DOHH2 (cell line): ENCODE measurements at regions not wholly inside any gene's neighbourhood (a gene's known extent, or its start where the extent isn't known, plus 50 kb on each side); places are given as distances from the start of the nearest gene placed in this dataset.

Source experiments
- H3F3A ChIP-seq: fragments of 200-600 bp; sonication (generic), shearing (Covaris generic); 2 replicates; pipeline ENCODE4 v1.6.0; 2016; ENCODE audit warnings: antibody characterized with exemption, mild to moderate bottlenecking; ENCODE audit not compliant: control insufficient read depth, insufficient read depth
- H3K27ac ChIP-seq: fragments of 200-600 bp; sonication (generic); 2 replicates; pipeline ENCODE4 v1.5.1; 2014; ENCODE audit warnings: low read depth, mild to moderate bottlenecking, low read length, moderate library complexity
- H3K27me3 ChIP-seq: fragments of 200-600 bp; sonication (generic); 2 replicates; pipeline ENCODE4 v1.6.1; 2014; ENCODE audit warnings: mild to moderate bottlenecking, low read length, mixed read lengths; ENCODE audit not compliant: control insufficient read depth
- H3K36me3 ChIP-seq: fragments of 200-600 bp; sonication (generic); 2 replicates; pipeline ENCODE4 v1.6.1; 2014; ENCODE audit warnings: mild to moderate bottlenecking, low read length, moderate library complexity, mixed read lengths; ENCODE audit not compliant: control insufficient read depth
- H3K4me1 ChIP-seq: fragments of 200-600 bp; sonication (generic); 2 replicates; pipeline ENCODE4 v1.6.1; 2014; ENCODE audit warnings: mild to moderate bottlenecking, low read length, mixed read lengths; ENCODE audit not compliant: control insufficient read depth
- H3K4me2 ChIP-seq: fragments of 200-600 bp; sonication (generic); 2 replicates; pipeline ENCODE4 v1.6.0; 2014; ENCODE audit warnings: mild to moderate bottlenecking, low read length, moderate library complexity
- H3K4me3 ChIP-seq: fragments of 200-600 bp; sonication (generic); 2 replicates; pipeline ENCODE4 v1.5.1; 2014; ENCODE audit warnings: mild to moderate bottlenecking, low read length, mixed read lengths
- H3K79me2 ChIP-seq: fragments of 200-600 bp; sonication (generic); 2 replicates; pipeline ENCODE4 v1.6.1; 2014; ENCODE audit warnings: mild to moderate bottlenecking, low read length, mixed read lengths; ENCODE audit not compliant: control insufficient read depth
- H3K9me2 ChIP-seq: fragments of 200-600 bp; sonication (generic); replicated peaks from 2 replicates; pipeline ENCODE4 v1.6.1; 2014; ENCODE audit warnings: mild to moderate bottlenecking, low read length, mixed read lengths; ENCODE audit not compliant: control insufficient read depth
- H3K9me3 ChIP-seq: fragments of 200-600 bp; sonication (generic); 2 replicates; pipeline ENCODE4 v1.6.1; 2014; ENCODE audit warnings: antibody characterized with exemption, low read length, mixed read lengths; ENCODE audit not compliant: control insufficient read depth, insufficient read depth
- H4K20me1 ChIP-seq: fragments of 200-600 bp; sonication (generic); 2 replicates; pipeline ENCODE4 v1.6.0; 2014; ENCODE audit warnings: low read depth, mild to moderate bottlenecking, antibody characterized with exemption, low read length, moderate library complexity; ENCODE audit not compliant: control insufficient read depth, insufficient read depth
- EZH2phosphoT487 ChIP-seq: fragments of 200-600 bp; sonication (generic); IDR thresholded peaks from 2 replicates; pipeline ENCODE4 v1.6.1; 2017; ENCODE audit warnings: borderline replicate concordance, mild to moderate bottlenecking, antibody characterized with exemption, low read length, moderate library complexity, mixed read lengths
- TF ChIP-seq, protein P1 (sequence below): fragments of 200-600 bp; sonication (generic); IDR thresholded peaks from one replicate; pipeline ENCODE4 v1.5.1; 2014; ENCODE audit warnings: antibody characterized with exemption, mild to moderate bottlenecking, low read depth, low read length; ENCODE audit not compliant: poor library complexity, severe bottlenecking

- Histone ChIP-seq H3K36me3 (no peaks in the 10 kb centered on the region), H3K4me1 (no peaks in the 10 kb centered on the region), H3K9me3 (no peaks in the 10 kb centered on the region), H3K9me2 (no peaks in the 10 kb centered on the region), H3K27ac (no peak overlapping the region), H4K20me1 (no peaks in the 10 kb centered on the region), H3K27me3 (no peaks in the 10 kb centered on the region), H3K79me2 (no peaks in the 10 kb centered on the region), H3K4me3 (no peak overlapping the region), H3F3A (no peaks in the 10 kb centered on the region), H3K4me2 (no peak overlapping the region)
- TF ChIP-seq, protein P1, sequence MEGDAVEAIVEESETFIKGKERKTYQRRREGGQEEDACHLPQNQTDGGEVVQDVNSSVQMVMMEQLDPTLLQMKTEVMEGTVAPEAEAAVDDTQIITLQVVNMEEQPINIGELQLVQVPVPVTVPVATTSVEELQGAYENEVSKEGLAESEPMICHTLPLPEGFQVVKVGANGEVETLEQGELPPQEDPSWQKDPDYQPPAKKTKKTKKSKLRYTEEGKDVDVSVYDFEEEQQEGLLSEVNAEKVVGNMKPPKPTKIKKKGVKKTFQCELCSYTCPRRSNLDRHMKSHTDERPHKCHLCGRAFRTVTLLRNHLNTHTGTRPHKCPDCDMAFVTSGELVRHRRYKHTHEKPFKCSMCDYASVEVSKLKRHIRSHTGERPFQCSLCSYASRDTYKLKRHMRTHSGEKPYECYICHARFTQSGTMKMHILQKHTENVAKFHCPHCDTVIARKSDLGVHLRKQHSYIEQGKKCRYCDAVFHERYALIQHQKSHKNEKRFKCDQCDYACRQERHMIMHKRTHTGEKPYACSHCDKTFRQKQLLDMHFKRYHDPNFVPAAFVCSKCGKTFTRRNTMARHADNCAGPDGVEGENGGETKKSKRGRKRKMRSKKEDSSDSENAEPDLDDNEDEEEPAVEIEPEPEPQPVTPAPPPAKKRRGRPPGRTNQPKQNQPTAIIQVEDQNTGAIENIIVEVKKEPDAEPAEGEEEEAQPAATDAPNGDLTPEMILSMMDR = no peak
- no peak for TF ChIP-seq EZH2phosphoT487
Measured at GRCh38 chr3:115381931-115382330, 234.8 kb upstream of the ZBTB20 start.

DNA sequence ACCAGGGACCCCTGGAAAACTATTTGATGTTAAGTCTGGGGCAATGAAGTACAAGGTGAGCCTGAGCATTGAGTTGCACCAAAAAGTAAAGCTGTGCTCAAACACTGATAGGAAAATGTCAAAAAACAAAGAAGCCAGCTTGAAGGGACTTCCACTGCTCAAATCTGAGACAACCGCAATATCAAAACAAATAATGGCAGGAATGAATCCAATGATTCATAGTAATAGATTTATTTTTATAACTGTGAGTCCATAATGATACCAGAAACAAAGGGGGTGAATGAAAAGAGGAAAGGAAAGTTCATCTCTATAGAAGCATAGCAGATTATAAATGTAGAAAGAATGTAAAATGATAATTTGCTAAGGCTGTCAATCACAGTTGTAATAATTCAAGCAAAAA lies 237.3 kb upstream of the ZBTB20 start:
- Histone ChIP-seq H3K36me3 (no peaks in the 10 kb centered on the region), H3K27ac (no peak overlapping the region), H3K79me2 (no peaks in the 10 kb centered on the region), H3K4me2 (no peak overlapping the region), H3K27me3 (no peaks in the 10 kb centered on the region), H3K4me1 (no peaks in the 10 kb centered on the region), H3K9me2 (no peaks in the 10 kb centered on the region), H3K4me3 (no peak overlapping the region), H3K9me3 (no peaks in the 10 kb centered on the region), H4K20me1 (no peaks in the 10 kb centered on the region), H3F3A (no peaks in the 10 kb centered on the region)
- TF ChIP-seq EZH2phosphoT487 = no peak
- TF ChIP-seq, protein P1 = no peak

DNA sequence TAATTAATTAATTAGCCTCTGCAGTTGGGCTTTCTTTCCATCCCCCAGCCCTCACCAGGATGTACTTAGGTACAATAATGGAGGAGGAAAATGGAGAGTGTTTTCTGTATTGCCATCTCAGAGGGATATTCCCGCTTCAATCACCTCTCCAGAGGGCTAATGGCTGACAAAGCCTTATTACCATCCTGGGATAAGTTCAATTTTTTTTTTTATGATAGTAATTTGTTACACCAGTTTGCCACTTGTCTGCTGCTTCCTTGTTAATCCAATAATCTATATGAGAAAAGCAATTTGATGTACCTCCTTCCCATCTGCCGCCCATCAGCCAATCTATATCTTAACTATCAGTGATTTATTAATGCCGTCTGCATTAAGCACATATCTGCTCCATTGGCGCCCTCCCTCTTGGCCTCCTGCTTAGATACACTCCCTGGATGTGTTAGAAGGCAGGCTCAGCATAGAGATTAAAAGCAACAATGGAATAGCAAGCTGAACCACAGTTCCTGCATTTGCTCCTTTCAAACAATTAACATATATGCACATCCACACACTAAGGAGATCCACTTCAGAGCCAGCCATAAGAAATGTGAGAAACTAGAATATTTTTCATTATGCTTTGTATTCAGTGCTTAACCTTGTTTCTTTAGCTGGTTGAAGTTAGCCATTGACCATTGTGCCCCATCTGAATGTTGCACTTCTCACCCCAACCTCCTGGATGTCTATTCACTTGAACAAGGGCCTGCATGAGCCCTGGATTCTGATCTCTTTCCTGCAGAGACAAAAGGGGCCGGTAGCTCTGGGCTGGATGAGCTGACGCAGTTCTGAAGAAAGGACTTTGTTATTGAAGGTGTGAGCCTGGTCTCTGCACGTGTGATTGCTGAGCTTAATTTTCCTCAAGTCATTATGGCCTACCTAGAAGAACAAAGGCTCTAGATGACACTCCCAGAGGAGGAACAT lies 237.3 kb upstream of the GAP43 start:
- Histone ChIP-seq H3F3A (no peaks in the 10 kb centered on the region), H3K4me2 (no peak overlapping the region), H3K79me2 (no peaks in the 10 kb centered on the region), H3K4me1 (no peaks in the 10 kb centered on the region), H3K36me3 (no peaks in the 10 kb centered on the region), H3K27ac (no peak overlapping the region), H4K20me1 (no peaks in the 10 kb centered on the region), H3K9me2 (no peaks in the 10 kb centered on the region), H3K9me3 (no peaks in the 10 kb centered on the region), H3K27me3 (no peaks in the 10 kb centered on the region), H3K4me3 (no peak overlapping the region)
- TF ChIP-seq, protein P1 = no peak
- no peak for TF ChIP-seq EZH2phosphoT487
